ENCODE measurements at regions not wholly inside any gene's neighbourhood (a gene's known extent, or its start where the extent isn't known, plus 50 kb on each side); places are given as distances from the start of the nearest gene placed in this dataset.

DNA sequence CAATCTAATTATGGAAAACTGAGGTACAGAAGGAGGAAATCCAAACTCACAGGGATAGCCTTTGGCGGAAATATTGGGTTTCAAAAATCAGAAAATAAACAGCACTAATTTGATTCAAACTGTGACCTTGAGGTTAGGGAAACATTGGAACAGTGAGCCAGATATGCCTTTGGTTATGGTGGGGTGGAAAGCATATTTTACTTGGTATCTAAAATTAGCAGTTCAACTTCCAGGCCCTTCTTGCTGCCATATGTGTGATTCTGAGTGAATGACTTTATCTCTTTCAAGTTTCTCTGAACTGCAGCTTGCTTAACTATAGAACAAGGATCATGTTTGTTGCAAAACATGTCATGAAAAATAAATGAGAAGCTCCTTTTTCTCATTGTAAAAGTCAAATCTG, 240.9 kb upstream of the VEGFC start:
- no peak for DNase-seq
- Histone ChIP-seq H3K4me1 (no peaks in the 10 kb centered on the region), H3K4me3 (ENCODE audit: low read depth, low read length) (no peak overlapping the region), H3K27me3 (replicated peaks; ENCODE audit: control insufficient read depth, insufficient read depth, low read length) (no peaks in the 10 kb centered on the region), H3K9me3 (no peaks in the 10 kb centered on the region), H3K36me3 (ENCODE audit: control insufficient read depth, insufficient read depth, low read length) (no peaks in the 10 kb centered on the region)
- intact Hi-C loops (cut with micrococcal nuclease; ENCODE audit: unreplicated experiment): no loop called here
- CTCF ChIA-PET: no interaction called here
- H3K27me3 Mint-ChIP-seq (ENCODE audit: insufficient read depth, unreplicated experiment): no peaks in the 10 kb centered on the region
- H3K9me3 Mint-ChIP-seq (ENCODE audit: unreplicated experiment): no peaks in the 10 kb centered on the region
- TF ChIP-seq, protein P1, sequence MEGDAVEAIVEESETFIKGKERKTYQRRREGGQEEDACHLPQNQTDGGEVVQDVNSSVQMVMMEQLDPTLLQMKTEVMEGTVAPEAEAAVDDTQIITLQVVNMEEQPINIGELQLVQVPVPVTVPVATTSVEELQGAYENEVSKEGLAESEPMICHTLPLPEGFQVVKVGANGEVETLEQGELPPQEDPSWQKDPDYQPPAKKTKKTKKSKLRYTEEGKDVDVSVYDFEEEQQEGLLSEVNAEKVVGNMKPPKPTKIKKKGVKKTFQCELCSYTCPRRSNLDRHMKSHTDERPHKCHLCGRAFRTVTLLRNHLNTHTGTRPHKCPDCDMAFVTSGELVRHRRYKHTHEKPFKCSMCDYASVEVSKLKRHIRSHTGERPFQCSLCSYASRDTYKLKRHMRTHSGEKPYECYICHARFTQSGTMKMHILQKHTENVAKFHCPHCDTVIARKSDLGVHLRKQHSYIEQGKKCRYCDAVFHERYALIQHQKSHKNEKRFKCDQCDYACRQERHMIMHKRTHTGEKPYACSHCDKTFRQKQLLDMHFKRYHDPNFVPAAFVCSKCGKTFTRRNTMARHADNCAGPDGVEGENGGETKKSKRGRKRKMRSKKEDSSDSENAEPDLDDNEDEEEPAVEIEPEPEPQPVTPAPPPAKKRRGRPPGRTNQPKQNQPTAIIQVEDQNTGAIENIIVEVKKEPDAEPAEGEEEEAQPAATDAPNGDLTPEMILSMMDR (IDR thresholded peaks at IDR 0.05; ENCODE audit: insufficient read depth in 1 of 2, low read depth in 1 of 2, low read length in 1 of 2, severe bottlenecking in 1 of 2, unreplicated experiment in 1 of 2): no peak
- POLR2A ChIA-PET: no interaction called here
- H3K4me1 Mint-ChIP-seq (ENCODE audit: low read depth, unreplicated experiment): no peaks in the 10 kb centered on the region
- no peak overlapping the region for H3K27ac Mint-ChIP-seq (ENCODE audit: unreplicated experiment)
- no peak overlapping the region for H3K4me3 Mint-ChIP-seq (ENCODE audit: unreplicated experiment)
- no TSS peak for BruUV-seq (replicated peaks)
- no peaks in the 10 kb centered on the region for H3K36me3 Mint-ChIP-seq (ENCODE audit: insufficient read depth, unreplicated experiment)

DNA sequence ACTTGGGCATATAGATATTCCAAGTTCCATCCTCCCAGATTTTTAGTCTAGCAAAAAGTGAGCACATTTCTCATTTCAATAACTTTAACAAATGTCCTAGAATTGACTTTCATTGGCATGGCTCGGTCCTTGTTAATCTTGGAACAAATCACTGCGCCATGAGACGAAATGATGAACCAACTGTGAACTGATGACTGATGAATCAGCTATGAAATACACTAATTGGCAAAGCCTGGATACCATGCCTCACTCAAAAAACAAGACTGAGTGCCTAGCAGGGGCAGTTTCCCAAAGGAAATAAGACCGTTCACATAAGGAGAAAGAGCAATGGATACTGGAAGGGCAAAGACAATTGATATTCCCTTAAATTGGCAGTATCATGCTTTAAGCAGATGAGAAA, 248.6 kb upstream of the VEGFC start:
- no TSS peak for BruUV-seq (replicated peaks)
- POLR2A ChIA-PET: no interaction called here
- CTCF ChIA-PET: no interaction called here
- H3K27me3 Mint-ChIP-seq (ENCODE audit: insufficient read depth, unreplicated experiment): peaks cover 9% of the 10 kb centered on the region
- TF ChIP-seq, protein P1 (IDR thresholded peaks at IDR 0.05; ENCODE audit: insufficient read depth in 1 of 2, low read depth in 1 of 2, low read length in 1 of 2, severe bottlenecking in 1 of 2, unreplicated experiment in 1 of 2): no peak
- no peak for DNase-seq
- no peaks in the 10 kb centered on the region for H3K4me1 ChIP-seq
- intact Hi-C loops (cut with micrococcal nuclease; ENCODE audit: unreplicated experiment): no loop called here
- no peaks in the 10 kb centered on the region for H3K36me3 ChIP-seq (ENCODE audit: control insufficient read depth, insufficient read depth, low read length)
- H3K9me3 Mint-ChIP-seq (ENCODE audit: unreplicated experiment): no peaks in the 10 kb centered on the region
- no peak overlapping the region for H3K27ac Mint-ChIP-seq (ENCODE audit: unreplicated experiment)
- peaks cover 7% of the 10 kb centered on the region for H3K4me1 Mint-ChIP-seq (ENCODE audit: low read depth, unreplicated experiment)
- H3K4me3 Mint-ChIP-seq (ENCODE audit: unreplicated experiment): no peak overlapping the region
- H3K36me3 Mint-ChIP-seq (ENCODE audit: insufficient read depth, unreplicated experiment): no peaks in the 10 kb centered on the region
- H3K9me3 ChIP-seq: no peaks in the 10 kb centered on the region
- H3K27me3 ChIP-seq (replicated peaks; ENCODE audit: control insufficient read depth, insufficient read depth, low read length): no peaks in the 10 kb centered on the region
- no peak overlapping the region for H3K4me3 ChIP-seq (ENCODE audit: low read depth, low read length)

DNA sequence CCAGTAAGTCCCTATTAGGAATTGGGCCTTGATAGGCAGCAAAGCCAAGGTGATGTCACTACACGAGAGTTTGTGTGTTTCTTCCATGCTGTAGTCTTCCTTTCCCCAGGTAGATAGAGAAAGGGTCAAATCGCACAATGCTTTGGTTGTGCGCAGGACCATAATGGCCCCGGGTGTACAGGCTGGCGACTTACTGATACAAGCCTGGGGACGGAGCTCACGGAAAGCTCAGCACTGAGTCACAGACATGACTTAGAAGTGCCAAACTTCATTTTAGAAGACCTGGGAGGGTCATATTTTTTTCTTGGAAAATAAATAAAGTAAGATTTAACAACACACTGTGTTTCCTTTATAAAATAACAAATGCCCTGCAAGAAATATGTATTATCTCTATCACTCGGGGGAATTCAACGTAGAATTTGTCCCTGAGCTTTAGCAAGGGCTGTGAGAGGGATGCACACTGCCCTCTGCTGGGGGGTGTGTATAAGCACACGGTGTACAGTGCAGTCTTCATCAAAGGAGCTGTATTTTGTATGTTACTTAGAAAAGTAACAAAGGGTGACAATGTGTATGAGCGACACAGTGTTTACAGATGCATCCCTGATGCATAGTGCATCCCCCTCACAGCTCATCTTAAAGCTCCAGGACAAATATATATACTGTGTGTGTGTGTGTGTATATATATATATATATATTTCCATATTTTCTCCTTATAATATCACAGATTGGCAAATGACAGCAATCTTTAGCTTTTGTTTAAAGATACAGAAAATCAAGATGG, 254.5 kb upstream of the VEGFC start:
- peak; percentile 50 to 69 for DNase-seq
- intact Hi-C loops (cut with micrococcal nuclease; ENCODE audit: unreplicated experiment): loop anchor here (1.0 to 2.0 kb wide), 4 partner anchors 82 to 670 kb away; no protein-coding TSS in a partner anchor

More for the DNA sequence above, 254.5 kb upstream of the VEGFC start:
- Mint-ChIP-seq H3K9me3 (ENCODE audit: unreplicated experiment) (no peaks in the 10 kb centered on the region), H3K27me3 (ENCODE audit: insufficient read depth, unreplicated experiment) (peaks cover 7% of the 10 kb centered on the region), H3K4me1 (ENCODE audit: low read depth, unreplicated experiment) (peaks cover 7% of the 10 kb centered on the region), H3K4me3 (ENCODE audit: unreplicated experiment) (no peak overlapping the region), H3K27ac (ENCODE audit: unreplicated experiment) (no peak overlapping the region), H3K36me3 (ENCODE audit: insufficient read depth, unreplicated experiment) (no peaks in the 10 kb centered on the region)
- ChIA-PET CTCF (interaction anchor here (0.5 to 1.3 kb wide), 10 partner anchors 10 to 669 kb away, joined by 3 to 13 read pairs (median 5); no protein-coding TSS in a partner anchor), POLR2A (no interaction called here)
- Histone ChIP-seq H3K4me1 (no peaks in the 10 kb centered on the region), H3K4me3 (ENCODE audit: low read depth, low read length) (no peak overlapping the region), H3K27me3 (replicated peaks; ENCODE audit: control insufficient read depth, insufficient read depth, low read length) (no peaks in the 10 kb centered on the region), H3K36me3 (ENCODE audit: control insufficient read depth, insufficient read depth, low read length) (no peaks in the 10 kb centered on the region), H3K9me3 (no peaks in the 10 kb centered on the region)
- TF ChIP-seq, protein P1 (IDR thresholded peaks at IDR 0.05; ENCODE audit: insufficient read depth in 1 of 2, low read depth in 1 of 2, low read length in 1 of 2, severe bottlenecking in 1 of 2, unreplicated experiment in 1 of 2): peak; percentile 76 to 77
- BruUV-seq (replicated peaks): no TSS peak
